HFF-Myc (cell line): ENCODE measurements at regions not wholly inside any gene's neighbourhood (a gene's known extent, or its start where the extent isn't known, plus 50 kb on each side); places are given as distances from the start of the nearest gene placed in this dataset.

Source experiments
- DNase-seq: peaks from one replicate; pipeline ENCODE4 v3.0.0-alpha.2; 2011; ENCODE audit warnings: low read depth; ENCODE audit errors: extremely low read depth
- H3K4me3 ChIP-seq: replicated peaks from 2 replicates; pipeline ENCODE4 v1.5.1; 2011; ENCODE audit warnings: low read depth, mild to moderate bottlenecking, control low read depth, low read length
- CTCF ChIP-seq: IDR thresholded peaks from 2 replicates; pipeline ENCODE4 v1.5.1; 2012; ENCODE audit warnings: mild to moderate bottlenecking, low read depth, low read length, control low read depth; ENCODE audit errors: missing control alignments

DNA sequence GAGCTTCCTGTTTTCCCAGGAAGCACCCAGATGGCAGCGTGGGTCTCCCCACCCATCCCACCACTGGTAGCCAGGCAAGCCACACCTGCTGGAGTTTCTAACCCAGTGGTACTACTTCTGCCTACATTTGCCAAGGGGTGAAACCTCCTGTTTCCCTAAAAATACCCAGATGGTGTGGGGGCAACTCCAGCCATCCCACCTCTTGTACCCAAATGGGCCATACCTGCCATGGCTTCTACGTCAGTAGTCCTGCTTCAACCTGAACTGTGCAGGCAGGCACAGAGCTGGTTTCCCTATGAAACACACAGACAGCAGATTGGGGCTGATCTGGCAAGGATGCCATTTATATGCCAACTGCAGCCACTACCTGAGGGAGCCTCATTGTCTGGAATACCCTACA lies 809.4 kb upstream of the MIR17HG start:
- no peak for TF ChIP-seq CTCF
- no peak for DNase-seq
- H3K4me3 ChIP-seq: no peak overlapping the region

DNA sequence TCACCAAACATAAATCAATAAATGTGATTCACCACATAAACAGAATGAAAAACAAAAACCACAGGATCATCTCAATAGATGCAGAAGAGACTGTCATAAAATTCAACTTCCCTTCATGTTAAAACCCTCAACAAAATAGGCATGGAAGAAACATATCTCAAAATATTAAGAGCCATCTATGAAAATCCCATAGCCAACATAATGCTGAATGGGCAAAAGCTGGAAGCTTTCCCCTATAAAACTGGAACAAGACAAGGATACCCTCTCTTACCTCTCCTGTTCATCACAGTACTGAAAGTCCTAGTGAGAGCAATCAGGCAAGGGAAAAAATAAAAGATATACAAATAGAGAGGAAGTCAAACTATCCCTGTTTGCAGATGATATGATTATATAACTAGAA lies 806.1 kb upstream of the MIR17HG start:
- no peak overlapping the region for H3K4me3 ChIP-seq
- DNase-seq: no peak
- TF ChIP-seq CTCF: no peak

DNA sequence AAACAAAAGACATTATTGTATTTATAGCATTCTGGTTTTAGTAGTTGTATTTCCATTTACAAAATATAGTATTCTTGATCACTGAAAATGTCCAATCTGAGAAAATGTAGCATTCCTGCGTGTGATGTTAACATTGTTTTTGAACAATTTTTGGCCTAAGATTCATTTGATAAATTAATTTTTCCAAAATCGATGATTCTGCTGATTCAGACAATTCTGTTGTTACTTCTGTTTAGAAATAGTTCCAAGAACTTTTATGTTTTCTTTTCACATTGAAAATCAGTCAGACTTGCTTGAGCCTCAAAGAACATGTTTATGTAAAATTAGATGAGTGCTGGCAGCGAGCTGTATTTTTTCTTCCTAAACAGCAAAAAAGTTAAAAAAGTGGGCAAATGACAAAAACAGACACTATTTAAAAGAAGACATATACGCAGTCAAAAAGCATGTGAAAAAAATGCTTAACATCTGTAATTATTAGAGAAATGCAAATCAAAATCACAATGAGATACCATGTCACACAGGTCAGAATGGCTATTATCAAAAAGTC lies 804.5 kb upstream of the MIR17HG start:
- no peak for TF ChIP-seq CTCF
- DNase-seq: no peak
- H3K4me3 ChIP-seq: no peak overlapping the region

DNA sequence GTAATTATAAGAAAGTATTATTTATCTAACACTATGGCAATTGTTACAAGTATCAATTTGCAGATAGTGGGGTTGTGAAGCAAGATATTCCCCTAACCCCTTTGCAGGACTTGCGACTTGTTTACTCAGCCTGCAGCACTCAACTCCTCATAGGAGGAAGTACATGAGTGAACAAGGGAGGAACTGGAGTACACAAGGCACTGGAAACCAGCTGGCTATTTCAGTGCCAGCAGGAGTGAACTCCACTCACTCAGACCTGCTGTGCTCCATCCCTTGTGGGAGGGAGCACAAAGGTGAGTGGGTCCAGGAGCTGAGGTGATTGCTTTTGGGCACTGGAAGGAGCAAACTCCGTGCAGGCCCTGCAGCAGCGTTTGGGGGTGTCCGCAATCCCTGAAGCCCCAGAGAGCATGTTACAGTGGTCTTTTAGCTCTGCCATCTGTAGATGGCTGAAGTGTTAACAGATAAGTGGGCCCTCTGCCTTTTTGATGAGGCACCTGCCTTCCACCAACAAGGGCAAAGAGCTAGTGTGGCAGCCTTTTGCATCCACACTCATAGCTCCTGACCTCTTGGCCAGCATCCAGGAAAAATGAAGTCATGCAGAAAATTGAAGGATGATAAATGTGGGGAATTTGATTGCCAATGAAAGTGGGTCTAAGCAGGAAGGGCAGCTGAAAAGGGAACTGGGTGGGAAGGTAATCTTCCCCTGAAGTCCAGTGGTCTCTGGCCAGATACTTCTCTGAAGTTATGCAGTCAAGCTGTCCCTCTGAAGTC lies 802.2 kb upstream of the MIR17HG start:
- no peak overlapping the region for H3K4me3 ChIP-seq
- no peak for DNase-seq
- TF ChIP-seq CTCF: no peak

GRCh38 chr13:90547272-90547790 lies 800.2 kb upstream of the MIR17HG start:
- TF ChIP-seq CTCF: no peak
- H3K4me3 ChIP-seq: no peak overlapping the region
- no peak for DNase-seq

- no peak for TF ChIP-seq CTCF
- DNase-seq: no peak
- H3K4me3 ChIP-seq: no peak overlapping the region
These were observed 796.2 kb upstream of the MIR17HG start for GRCh38 chr13:90551253-90551652.
